ENCODE measurements at regions not wholly inside any gene's neighbourhood (a gene's known extent, or its start where the extent isn't known, plus 50 kb on each side); places are given as distances from the start of the nearest gene placed in this dataset.

DNA sequence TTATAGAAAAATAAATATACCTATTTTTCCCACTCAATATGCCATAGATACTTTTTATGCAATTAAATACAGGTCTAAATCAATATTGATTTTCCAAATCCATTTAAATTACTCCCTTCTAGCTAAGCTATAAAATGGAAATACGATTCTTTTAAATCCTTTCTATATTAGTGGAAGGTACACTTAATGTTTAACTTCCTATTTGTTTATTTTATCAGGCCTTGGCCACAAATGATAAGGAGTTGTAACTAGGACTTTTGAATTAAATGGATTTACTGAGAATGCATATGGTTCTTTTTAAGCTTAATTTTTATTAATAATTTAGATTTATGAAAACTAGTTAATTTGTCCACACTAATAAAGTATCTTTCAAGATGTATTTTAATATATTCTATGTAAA lies 517.0 kb upstream of the CHD1 start:
- TF ChIP-seq, protein P1, sequence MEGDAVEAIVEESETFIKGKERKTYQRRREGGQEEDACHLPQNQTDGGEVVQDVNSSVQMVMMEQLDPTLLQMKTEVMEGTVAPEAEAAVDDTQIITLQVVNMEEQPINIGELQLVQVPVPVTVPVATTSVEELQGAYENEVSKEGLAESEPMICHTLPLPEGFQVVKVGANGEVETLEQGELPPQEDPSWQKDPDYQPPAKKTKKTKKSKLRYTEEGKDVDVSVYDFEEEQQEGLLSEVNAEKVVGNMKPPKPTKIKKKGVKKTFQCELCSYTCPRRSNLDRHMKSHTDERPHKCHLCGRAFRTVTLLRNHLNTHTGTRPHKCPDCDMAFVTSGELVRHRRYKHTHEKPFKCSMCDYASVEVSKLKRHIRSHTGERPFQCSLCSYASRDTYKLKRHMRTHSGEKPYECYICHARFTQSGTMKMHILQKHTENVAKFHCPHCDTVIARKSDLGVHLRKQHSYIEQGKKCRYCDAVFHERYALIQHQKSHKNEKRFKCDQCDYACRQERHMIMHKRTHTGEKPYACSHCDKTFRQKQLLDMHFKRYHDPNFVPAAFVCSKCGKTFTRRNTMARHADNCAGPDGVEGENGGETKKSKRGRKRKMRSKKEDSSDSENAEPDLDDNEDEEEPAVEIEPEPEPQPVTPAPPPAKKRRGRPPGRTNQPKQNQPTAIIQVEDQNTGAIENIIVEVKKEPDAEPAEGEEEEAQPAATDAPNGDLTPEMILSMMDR (conservative IDR thresholded peaks at IDR 0.05 in 1 of 2, IDR thresholded peaks at IDR 0.05 in 1 of 2; ENCODE audit: extremely low read depth in 1 of 2, insufficient read depth in 1 of 2, low read depth in 1 of 2, low read length in 2 of 2): no peak
- no peak for TF ChIP-seq EZH2 (IDR thresholded peaks at IDR 0.05; ENCODE audit: borderline replicate concordance, low read length)

All from mammary epithelial cell (primary cell).